ENCODE measurements at regions not wholly inside any gene's neighbourhood (a gene's known extent, or its start where the extent isn't known, plus 50 kb on each side); places are given as distances from the start of the nearest gene placed in this dataset.
"Not testable (repeated sequence)": the region's sequence is repeated elsewhere in the genome, so short reads cannot be mapped to it uniquely, and the experiment has no call there.

DNA sequence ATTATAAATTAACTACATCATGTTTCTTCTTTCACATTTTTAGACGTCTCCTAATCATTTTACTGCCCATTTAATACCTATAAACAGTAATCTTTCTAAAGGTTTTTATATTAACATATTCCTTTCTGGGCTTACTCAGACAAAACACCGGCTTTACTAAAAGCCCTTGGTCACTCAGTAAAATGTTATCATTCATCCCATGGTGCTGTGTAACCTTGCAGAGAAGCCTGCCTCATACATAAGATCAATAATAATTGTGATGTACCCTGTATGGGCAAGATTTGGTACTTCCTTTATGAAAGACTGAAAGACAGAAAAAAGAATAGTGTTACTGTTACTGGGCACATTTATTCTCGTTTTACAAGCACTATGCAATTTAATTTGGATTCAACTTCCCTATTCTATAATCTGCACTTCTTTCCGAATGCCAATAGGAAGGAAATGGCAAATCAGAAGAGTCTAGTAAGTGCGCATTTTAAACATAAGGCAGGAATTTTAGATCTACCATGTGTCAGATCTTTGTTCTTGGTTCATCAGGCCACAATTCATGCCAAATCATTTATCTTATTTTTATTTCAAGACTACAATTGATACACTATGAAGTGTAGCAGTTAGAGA lies 522.2 kb downstream of the CSNK1G3 start:
- TF ChIP-seq, protein P1, sequence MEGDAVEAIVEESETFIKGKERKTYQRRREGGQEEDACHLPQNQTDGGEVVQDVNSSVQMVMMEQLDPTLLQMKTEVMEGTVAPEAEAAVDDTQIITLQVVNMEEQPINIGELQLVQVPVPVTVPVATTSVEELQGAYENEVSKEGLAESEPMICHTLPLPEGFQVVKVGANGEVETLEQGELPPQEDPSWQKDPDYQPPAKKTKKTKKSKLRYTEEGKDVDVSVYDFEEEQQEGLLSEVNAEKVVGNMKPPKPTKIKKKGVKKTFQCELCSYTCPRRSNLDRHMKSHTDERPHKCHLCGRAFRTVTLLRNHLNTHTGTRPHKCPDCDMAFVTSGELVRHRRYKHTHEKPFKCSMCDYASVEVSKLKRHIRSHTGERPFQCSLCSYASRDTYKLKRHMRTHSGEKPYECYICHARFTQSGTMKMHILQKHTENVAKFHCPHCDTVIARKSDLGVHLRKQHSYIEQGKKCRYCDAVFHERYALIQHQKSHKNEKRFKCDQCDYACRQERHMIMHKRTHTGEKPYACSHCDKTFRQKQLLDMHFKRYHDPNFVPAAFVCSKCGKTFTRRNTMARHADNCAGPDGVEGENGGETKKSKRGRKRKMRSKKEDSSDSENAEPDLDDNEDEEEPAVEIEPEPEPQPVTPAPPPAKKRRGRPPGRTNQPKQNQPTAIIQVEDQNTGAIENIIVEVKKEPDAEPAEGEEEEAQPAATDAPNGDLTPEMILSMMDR (conservative IDR thresholded peaks at IDR 0.05) = no peak
- TF ChIP-seq ZFX (IDR thresholded peaks at IDR 0.05) = no peak
- H3K27ac ChIP-seq = no peak overlapping the region

DNA sequence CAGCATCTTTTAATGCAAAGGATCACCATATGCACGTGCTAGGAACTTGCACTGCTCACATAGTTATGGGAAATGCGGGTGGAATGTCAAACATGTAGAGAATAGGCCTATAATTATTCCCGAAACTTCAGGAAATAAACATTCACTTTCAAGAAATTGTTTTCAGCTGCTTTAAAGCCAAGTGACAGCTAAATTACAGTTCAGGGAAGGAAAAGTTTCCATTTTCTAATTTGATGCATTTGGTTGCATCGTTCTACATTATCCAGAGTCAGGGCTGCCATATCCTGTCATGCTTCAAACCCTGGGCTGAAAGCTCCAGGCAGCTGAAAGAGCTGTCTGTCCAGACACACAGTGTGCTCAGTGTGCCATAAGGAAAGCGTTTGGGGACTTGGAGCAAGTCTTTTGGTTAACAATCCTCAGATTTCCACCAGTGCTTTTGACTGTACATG lies 518.1 kb downstream of the CSNK1G3 start:
- no peak for TF ChIP-seq ZFX (IDR thresholded peaks at IDR 0.05)
- TF ChIP-seq, protein P1 (conservative IDR thresholded peaks at IDR 0.05) = no peak
- no peak overlapping the region for H3K27ac ChIP-seq

DNA sequence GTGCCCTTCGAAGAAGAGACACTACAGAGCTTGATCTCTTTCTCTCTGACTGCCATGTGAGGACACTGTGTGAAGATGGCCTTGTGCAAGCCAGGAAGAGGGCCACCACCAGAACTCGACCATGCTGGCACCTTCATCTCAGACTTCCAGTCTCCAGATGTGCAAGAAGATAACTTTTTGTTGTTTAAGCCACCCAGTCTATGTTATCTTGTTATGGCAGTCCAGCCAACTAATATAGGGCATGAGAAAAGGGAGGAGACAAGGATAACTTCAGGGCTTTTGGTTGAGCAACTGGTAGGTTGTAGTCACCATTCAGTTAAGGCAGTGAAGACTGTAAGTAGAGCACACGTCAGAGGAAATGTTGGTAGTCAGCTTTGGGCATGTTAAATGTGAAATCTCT lies 515.5 kb downstream of the CSNK1G3 start:
- no peak overlapping the region for H3K27ac ChIP-seq
- no peak for TF ChIP-seq ZFX (IDR thresholded peaks at IDR 0.05)
- TF ChIP-seq, protein P1 (conservative IDR thresholded peaks at IDR 0.05) = no peak

DNA sequence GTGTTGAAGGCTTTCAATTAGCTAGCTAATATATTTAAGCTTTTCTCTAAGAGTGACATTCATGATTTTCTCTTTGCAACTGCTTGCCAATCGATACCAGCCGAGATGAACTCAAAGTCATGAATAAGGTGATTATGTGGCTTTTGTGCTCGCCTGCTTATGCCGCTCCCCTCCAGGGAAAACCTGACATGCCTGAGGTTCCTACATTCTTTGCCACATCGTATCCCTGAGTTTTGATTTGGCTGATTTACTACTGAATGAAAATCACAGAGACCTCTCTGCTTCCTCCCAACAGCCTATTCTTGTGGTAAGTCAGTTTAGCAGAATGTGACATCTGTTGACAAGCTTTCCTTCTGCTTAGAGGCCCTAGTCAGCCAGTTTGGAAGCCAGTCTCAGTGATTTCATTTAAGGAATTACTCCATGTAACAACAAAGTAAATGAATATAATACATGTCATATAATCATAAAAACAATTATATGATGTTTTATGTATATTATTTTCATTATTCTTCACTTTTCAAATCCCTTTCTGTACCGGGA lies 513.4 kb downstream of the CSNK1G3 start:
- no peak for TF ChIP-seq ZFX (IDR thresholded peaks at IDR 0.05)
- TF ChIP-seq, protein P1 (conservative IDR thresholded peaks at IDR 0.05) = no peak
- H3K27ac ChIP-seq = no peak overlapping the region

DNA sequence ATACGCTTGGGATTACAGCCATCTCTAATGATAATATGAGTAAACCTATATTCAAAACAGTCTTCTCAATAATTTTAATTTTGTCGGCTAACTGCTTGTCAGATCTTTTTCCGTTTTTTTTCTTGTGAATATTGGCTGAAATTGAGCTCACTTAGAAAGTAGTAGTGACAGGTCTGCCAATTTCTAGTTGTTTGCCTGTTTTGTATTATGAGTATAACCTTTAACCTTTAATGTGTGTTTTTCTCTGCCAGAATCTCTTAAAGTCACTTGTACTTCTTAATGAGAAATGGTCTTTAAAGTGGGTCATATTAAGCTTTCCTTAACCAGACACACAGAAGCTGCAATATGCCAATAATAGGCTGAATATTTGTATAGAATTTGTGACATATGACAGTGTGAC lies 511.0 kb downstream of the CSNK1G3 start:
- TF ChIP-seq, protein P1 (conservative IDR thresholded peaks at IDR 0.05) = no peak
- no peak for TF ChIP-seq ZFX (IDR thresholded peaks at IDR 0.05)
- H3K27ac ChIP-seq = no peak overlapping the region

DNA sequence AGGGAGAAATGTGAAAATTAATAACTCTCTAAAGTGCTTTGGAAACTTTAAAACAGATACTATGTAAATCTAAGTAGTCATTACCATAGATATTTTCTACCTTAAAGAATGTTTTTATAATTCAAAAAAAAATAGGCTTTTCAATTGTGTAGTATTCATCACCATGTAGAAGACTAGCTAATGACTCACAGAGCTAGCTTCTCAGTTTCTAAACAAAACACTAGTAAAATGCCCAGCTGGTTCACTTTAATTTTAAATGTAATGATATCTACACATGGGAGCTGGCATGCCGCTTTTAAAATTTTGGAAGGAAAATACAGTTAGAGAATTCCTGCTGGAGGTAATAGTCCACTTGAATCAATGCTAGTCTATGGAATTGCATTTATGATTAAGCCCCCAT lies 509.8 kb downstream of the CSNK1G3 start:
- no peak overlapping the region for H3K27ac ChIP-seq
- TF ChIP-seq, protein P1 (conservative IDR thresholded peaks at IDR 0.05) = no peak
- TF ChIP-seq ZFX (IDR thresholded peaks at IDR 0.05) = no peak

DNA sequence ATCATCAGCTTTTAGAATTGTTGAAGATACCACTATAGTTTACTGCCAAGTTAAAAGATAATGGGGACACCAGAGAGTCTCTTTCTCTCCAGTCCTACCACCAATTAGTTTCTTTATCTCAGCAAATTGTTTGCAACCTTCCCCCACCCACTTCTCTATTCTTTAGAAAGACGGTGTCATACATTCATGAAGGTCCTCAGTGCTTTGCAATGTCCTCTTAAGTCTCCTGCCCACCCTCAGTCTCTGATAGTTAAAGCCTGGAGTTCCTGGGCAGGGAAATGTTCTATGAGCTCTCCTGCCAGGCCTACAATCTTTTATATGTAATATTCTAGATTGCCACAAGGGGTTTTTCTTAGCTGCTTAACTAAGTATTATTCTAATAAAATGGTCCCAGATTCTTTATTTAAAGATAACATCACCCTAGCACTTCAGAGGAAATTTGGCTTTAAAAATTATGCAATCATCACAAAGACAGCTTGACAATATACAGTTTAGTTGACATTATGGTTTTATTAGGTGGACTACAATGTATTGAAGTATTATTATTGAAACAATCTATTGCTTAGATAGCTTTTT lies 509.2 kb downstream of the CSNK1G3 start:
- TF ChIP-seq, protein P1 (conservative IDR thresholded peaks at IDR 0.05) = peak; percentile 17
- no peak for TF ChIP-seq ZFX (IDR thresholded peaks at IDR 0.05)
- no peak overlapping the region for H3K27ac ChIP-seq

DNA sequence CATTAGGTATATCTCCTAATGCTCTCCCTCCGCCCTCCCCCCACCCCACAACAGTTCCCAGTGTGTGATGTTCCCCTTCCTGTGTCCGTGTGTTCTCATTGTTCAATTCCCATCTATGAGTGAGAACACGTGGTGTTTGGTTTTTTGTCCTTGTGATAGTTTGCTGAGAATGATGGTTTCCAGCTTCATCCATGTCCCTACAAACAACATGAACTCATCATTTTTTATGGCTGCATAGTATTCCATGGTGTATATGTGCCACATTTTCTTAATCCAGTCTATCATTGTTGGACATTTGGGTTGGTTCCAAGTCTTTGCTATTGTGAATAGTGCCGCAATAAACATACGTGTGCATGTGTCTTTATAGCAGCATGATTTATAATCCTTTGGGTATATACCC lies 505.3 kb downstream of the CSNK1G3 start:
- not testable (repeated sequence) for H3K27ac ChIP-seq
